Vagina (tissue), 2 donors: ENCODE measurements at regions not wholly inside any gene's neighbourhood (a gene's known extent, or its start where the extent isn't known, plus 50 kb on each side); places are given as distances from the start of the nearest gene placed in this dataset.

ENCODE experiments used
- POLR2A ChIP-seq, 2 donors: fragments of 450-650 bp; IDR thresholded peaks; one replicate each; pipeline ENCODE4 v1.6.1; 2017; ENCODE audit warnings: antibody characterized with exemption in 2 of 2, mild to moderate bottlenecking in 2 of 2, moderate library complexity in 2 of 2
- TF ChIP-seq, protein P1 (sequence below), 3 experiments: fragments of 450-650 bp in 2 of 3; fragments of 200-600 bp in 1 of 3; sonication (generic) in 1 of 3; IDR thresholded peaks; one replicate each; pipeline ENCODE4 v1.5.1; 2017 to 2019; ENCODE audit warnings: antibody characterized with exemption in 3 of 3, mild to moderate bottlenecking in 2 of 3, moderate library complexity in 2 of 3

DNA sequence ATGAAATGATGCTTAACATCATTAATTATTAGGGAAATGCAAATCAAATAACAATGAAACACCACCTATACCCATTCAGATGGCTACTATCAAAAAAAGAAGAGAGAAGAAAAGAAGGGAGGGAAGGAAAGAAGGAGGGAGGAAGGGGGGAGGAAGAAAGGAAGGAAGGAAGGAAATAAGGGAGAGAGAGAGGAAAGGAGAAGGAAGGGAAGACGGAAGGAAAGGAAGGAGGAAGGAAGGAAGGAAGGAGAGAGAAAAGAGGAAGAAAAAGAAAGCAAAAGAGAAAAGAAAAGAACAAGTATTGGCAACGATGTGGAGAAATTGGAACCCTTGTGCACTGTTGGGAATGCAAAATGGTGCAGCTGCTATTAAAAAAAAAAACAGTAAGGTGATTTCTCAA lies 363.3 kb downstream of the TNS1 start:
- TF ChIP-seq, protein P1, sequence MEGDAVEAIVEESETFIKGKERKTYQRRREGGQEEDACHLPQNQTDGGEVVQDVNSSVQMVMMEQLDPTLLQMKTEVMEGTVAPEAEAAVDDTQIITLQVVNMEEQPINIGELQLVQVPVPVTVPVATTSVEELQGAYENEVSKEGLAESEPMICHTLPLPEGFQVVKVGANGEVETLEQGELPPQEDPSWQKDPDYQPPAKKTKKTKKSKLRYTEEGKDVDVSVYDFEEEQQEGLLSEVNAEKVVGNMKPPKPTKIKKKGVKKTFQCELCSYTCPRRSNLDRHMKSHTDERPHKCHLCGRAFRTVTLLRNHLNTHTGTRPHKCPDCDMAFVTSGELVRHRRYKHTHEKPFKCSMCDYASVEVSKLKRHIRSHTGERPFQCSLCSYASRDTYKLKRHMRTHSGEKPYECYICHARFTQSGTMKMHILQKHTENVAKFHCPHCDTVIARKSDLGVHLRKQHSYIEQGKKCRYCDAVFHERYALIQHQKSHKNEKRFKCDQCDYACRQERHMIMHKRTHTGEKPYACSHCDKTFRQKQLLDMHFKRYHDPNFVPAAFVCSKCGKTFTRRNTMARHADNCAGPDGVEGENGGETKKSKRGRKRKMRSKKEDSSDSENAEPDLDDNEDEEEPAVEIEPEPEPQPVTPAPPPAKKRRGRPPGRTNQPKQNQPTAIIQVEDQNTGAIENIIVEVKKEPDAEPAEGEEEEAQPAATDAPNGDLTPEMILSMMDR (IDR thresholded peaks at IDR 0.05): no peak
- TF ChIP-seq POLR2A (IDR thresholded peaks at IDR 0.05): no peak
